ENCODE measurements at regions not wholly inside any gene's neighbourhood (a gene's known extent, or its start where the extent isn't known, plus 50 kb on each side); places are given as distances from the start of the nearest gene placed in this dataset.

GRCh38 chr6:18640754-18641153 lies 253.6 kb downstream of the RNF144B start:
- TF ChIP-seq CTCF (IDR thresholded peaks at IDR 0.05 in 2 of 3, conservative IDR thresholded peaks at IDR 0.05 in 1 of 3; ENCODE audit: control insufficient read depth in 2 of 3, extremely low read depth in 1 of 3, insufficient read depth in 1 of 3, low read depth in 3 of 3, low read length in 3 of 3) (no peak), NR2C2 (IDR thresholded peaks at IDR 0.05; ENCODE audit: borderline replicate concordance, control insufficient read depth, insufficient read length, low read depth) (no peak), ATF2 (IDR thresholded peaks at IDR 0.05; ENCODE audit: low read length) (no peak)

Measured in GM12878 (cell line).